WTC11 (cell line): ENCODE measurements at regions not wholly inside any gene's neighbourhood (a gene's known extent, or its start where the extent isn't known, plus 50 kb on each side); places are given as distances from the start of the nearest gene placed in this dataset.
"Not testable (repeated sequence)": the region's sequence is repeated elsewhere in the genome, so short reads cannot be mapped to it uniquely, and the experiment has no call there.

Experiments used
- ATAC-seq: fragments of 200-7000 bp; cut with Tn5 transposase; 2 replicates; pipeline ENCODE4 v1.10.0; 2021; ENCODE audit warnings: mild to moderate bottlenecking, moderate library complexity
- CTCF ChIA-PET: fragments of 300-600 bp; sonication (Branson Sonifier 250); formaldehyde crosslinking; loops from one replicate; lab custom pipeline; 2021; ENCODE audit warnings: antibody characterized with exemption; lab: Charles Lee
- POLR2A ChIA-PET: fragments of 350-600 bp; sonication (Branson Sonifier 250); formaldehyde crosslinking; loops from one replicate; lab custom pipeline; 2021; ENCODE audit warnings: antibody characterized with exemption; lab: Charles Lee
- DNase-seq: peaks from one replicate; pipeline ENCODE4 v3.0.0; 2021; ENCODE audit warnings: low spot score
- H3K27ac Mint-ChIP-seq: 2 replicates; pipeline ENCODE4 v1.8.0; 2021; ENCODE audit warnings: mixed read lengths
- H3K27me3 Mint-ChIP-seq: 2 replicates; pipeline ENCODE4 v1.8.0; 2021; ENCODE audit warnings: low read depth, mild to moderate bottlenecking, moderate library complexity, mixed read lengths
- H3K36me3 Mint-ChIP-seq: 2 replicates; pipeline ENCODE4 v1.8.0; 2021; ENCODE audit warnings: mixed read lengths
- H3K4me1 Mint-ChIP-seq: 2 replicates; pipeline ENCODE4 v1.8.0; 2022; ENCODE audit warnings: mixed read lengths
- H3K4me3 Mint-ChIP-seq: 2 replicates; pipeline ENCODE4 v1.8.0; 2021; ENCODE audit warnings: mild to moderate bottlenecking, moderate library complexity, mixed read lengths
- H3K9me3 Mint-ChIP-seq: 2 replicates; pipeline ENCODE4 v1.8.0; 2021; ENCODE audit warnings: mixed read lengths
- CBFB ChIP-seq: sonication (generic); formaldehyde crosslinking; IDR thresholded peaks from 2 replicates; pipeline ENCODE4 v1.8.1; 2022; ENCODE audit warnings: mild to moderate bottlenecking, low read depth, missing genetic modification reagents
- CDX4 ChIP-seq: fragments of 250-450 bp; sonication (Bioruptor Pico); IDR thresholded peaks from 2 replicates; pipeline ENCODE4 v1.9.0; 2021; ENCODE audit warnings: moderate library complexity, mild to moderate bottlenecking, inconsistent platforms, borderline replicate concordance
- CREM ChIP-seq: sonication (generic); formaldehyde crosslinking; IDR thresholded peaks from 2 replicates; pipeline ENCODE4 v1.8.1; 2022; ENCODE audit warnings: mild to moderate bottlenecking, missing genetic modification reagents, moderate library complexity
- CTCF ChIP-seq: fragments of 200-600 bp; IDR thresholded peaks from 2 replicates; pipeline ENCODE4 v1.8.0; 2022; ENCODE audit warnings: antibody characterized with exemption
- ERG ChIP-seq: fragments of 250-450 bp; sonication (Bioruptor Pico); IDR thresholded peaks from 2 replicates; pipeline ENCODE4 v1.8.0; 2021; ENCODE audit warnings: mild to moderate bottlenecking
- FOXK1 ChIP-seq: sonication (generic); formaldehyde crosslinking; IDR thresholded peaks from 2 replicates; pipeline ENCODE4 v1.8.0; 2022; ENCODE audit warnings: mild to moderate bottlenecking, moderate library complexity, missing genetic modification reagents
- HMGA2 ChIP-seq: fragments of 250-450 bp; sonication (Bioruptor Pico); IDR thresholded peaks from 2 replicates; pipeline ENCODE4 v1.4.0; 2021; ENCODE audit warnings: mild to moderate bottlenecking, moderate library complexity
- NFATC4 ChIP-seq: fragments of 250-450 bp; sonication (Bioruptor Pico); IDR thresholded peaks from 2 replicates; pipeline ENCODE4 v1.9.0; 2021; ENCODE audit warnings: mild to moderate bottlenecking
- NFE2L1 ChIP-seq: sonication (generic); formaldehyde crosslinking; IDR thresholded peaks from 2 replicates; pipeline ENCODE4 v1.8.1; 2023; ENCODE audit warnings: missing genetic modification reagents
- NR2C2 ChIP-seq: sonication (generic); formaldehyde crosslinking; IDR thresholded peaks from 2 replicates; pipeline ENCODE4 v1.8.0; 2022; ENCODE audit warnings: mild to moderate bottlenecking, missing genetic modification reagents
- OVOL2 ChIP-seq: fragments of 250-450 bp; sonication (Bioruptor Pico); IDR thresholded peaks from 2 replicates; pipeline ENCODE4 v1.9.0; 2021; ENCODE audit warnings: mild to moderate bottlenecking, borderline replicate concordance
- PRRX2 ChIP-seq: fragments of 250-450 bp; sonication (Bioruptor Pico); IDR thresholded peaks from 2 replicates; pipeline ENCODE4 v1.8.0; 2021; ENCODE audit warnings: mild to moderate bottlenecking
- RELA ChIP-seq: sonication (generic); formaldehyde crosslinking; IDR thresholded peaks from 2 replicates; pipeline ENCODE4 v1.8.1; 2022; ENCODE audit warnings: missing genetic modification reagents, mild to moderate bottlenecking, borderline replicate concordance
- RORB ChIP-seq: fragments of 250-450 bp; sonication (Bioruptor Pico); IDR thresholded peaks from 2 replicates; pipeline ENCODE4 v1.9.0; 2021; ENCODE audit warnings: mild to moderate bottlenecking
- SMAD4 ChIP-seq: sonication (generic); formaldehyde crosslinking; IDR thresholded peaks from 2 replicates; pipeline ENCODE4 v1.8.0; 2022; ENCODE audit warnings: mild to moderate bottlenecking, missing genetic modification reagents
- SOX15 ChIP-seq: fragments of 250-450 bp; sonication (Bioruptor Pico); IDR thresholded peaks from 2 replicates; pipeline ENCODE4 v1.9.0; 2021; ENCODE audit warnings: mild to moderate bottlenecking
- TEAD1 ChIP-seq: sonication (generic); formaldehyde crosslinking; IDR thresholded peaks from 2 replicates; pipeline ENCODE4 v1.8.0; 2022; ENCODE audit warnings: mild to moderate bottlenecking, missing genetic modification reagents
- USF1 ChIP-seq: sonication (generic); formaldehyde crosslinking; IDR thresholded peaks from 2 replicates; pipeline ENCODE4 v1.8.0; 2022; ENCODE audit warnings: mild to moderate bottlenecking, missing genetic modification reagents
- ZNF138 ChIP-seq: sonication (generic); formaldehyde crosslinking; conservative IDR thresholded peaks from 2 replicates; pipeline ENCODE4 v1.8.1; 2022; ENCODE audit warnings: mild to moderate bottlenecking, moderate library complexity, missing genetic modification reagents
- ZNF232 ChIP-seq: sonication (generic); formaldehyde crosslinking; IDR thresholded peaks from 2 replicates; pipeline ENCODE4 v1.8.0; 2022; ENCODE audit warnings: mild to moderate bottlenecking, missing genetic modification reagents
- ZNF263 ChIP-seq: sonication (generic); formaldehyde crosslinking; IDR thresholded peaks from 2 replicates; pipeline ENCODE4 v1.8.1; 2022; ENCODE audit warnings: low read depth, mild to moderate bottlenecking, moderate library complexity, missing genetic modification reagents
- ZNF281 ChIP-seq: sonication (generic); formaldehyde crosslinking; IDR thresholded peaks from 2 replicates; pipeline ENCODE4 v1.8.0; 2023; ENCODE audit warnings: mild to moderate bottlenecking, missing genetic modification reagents
- ZNF416 ChIP-seq: fragments of 250-450 bp; sonication (Bioruptor Pico); IDR thresholded peaks from 2 replicates; pipeline ENCODE4 v1.9.0; 2021; ENCODE audit warnings: mild to moderate bottlenecking, inconsistent platforms

- Mint-ChIP-seq H3K9me3 (peaks cover 29% of the 10 kb centered on the region), H3K27ac (no peak overlapping the region), H3K4me3 (no peak overlapping the region), H3K27me3 (no peaks in the 10 kb centered on the region; the same call in none of the 2 replicates), H3K36me3 (peaks cover 16% of the 10 kb centered on the region), H3K4me1 (no peaks in the 10 kb centered on the region)
- ATAC-seq: no peak
- CTCF ChIA-PET: no interaction called here
- POLR2A ChIA-PET: no interaction called here
- no peak for DNase-seq
- TF ChIP-seq USF1 (CRISPR knock-in tag) (no peak), ZNF263 (CRISPR knock-in tag) (no peak), NFE2L1 (CRISPR knock-in tag) (no peak), NFATC4 (CRISPR knock-in tag) (no peak)
Observed at GRCh38 chr14:39505812-39506211, 73.6 kb upstream of the FBXO33 start.

GRCh38 chr14:39500253-39500652 is 68.0 kb upstream of the FBXO33 start:
- H3K4me3 Mint-ChIP-seq: no peak overlapping the region
- TF ChIP-seq CDX4 (CRISPR knock-in tag) (no peak), RORB (CRISPR knock-in tag) (no peak), CBFB (CRISPR knock-in tag) (no peak), PRRX2 (CRISPR knock-in tag) (no peak), OVOL2 (CRISPR knock-in tag) (no peak), ZNF232 (no peak), ZNF416 (CRISPR knock-in tag) (no peak)
- TF ChIP-seq, all 79 proteins: peak for 0
- peaks cover 35% of the 10 kb centered on the region for H3K9me3 Mint-ChIP-seq

GRCh38 chr14:39499514-39499913 is 67.3 kb upstream of the FBXO33 start:
- no peak overlapping the region for H3K27ac Mint-ChIP-seq
- ATAC-seq: no peak
- DNase-seq: no peak
- no peaks in the 10 kb centered on the region for H3K4me1 Mint-ChIP-seq
- peaks cover 35% of the 10 kb centered on the region for H3K36me3 Mint-ChIP-seq
- TF ChIP-seq NR2C2 (CRISPR knock-in tag): no peak
- no peak for TF ChIP-seq PRRX2 (CRISPR knock-in tag)
- TF ChIP-seq SOX15: no peak
- no peak for TF ChIP-seq ZNF138 (CRISPR knock-in tag)
- no peak for TF ChIP-seq TEAD1 (CRISPR knock-in tag)
- TF ChIP-seq ZNF281 (CRISPR knock-in tag): no peak
- TF ChIP-seq RORB (CRISPR knock-in tag): no peak
- no peak for TF ChIP-seq SMAD4 (CRISPR knock-in tag)
- TF ChIP-seq HMGA2: no peak
- TF ChIP-seq FOXK1 (CRISPR knock-in tag): no peak
- no peak for TF ChIP-seq RELA
- no peak for TF ChIP-seq CTCF
- no peak for TF ChIP-seq CREM (CRISPR knock-in tag)
- no peak for TF ChIP-seq ERG
- H3K4me3 Mint-ChIP-seq: no peak overlapping the region
- ChIA-PET POLR2A (no interaction called here), CTCF (no interaction called here)
- peaks cover 3% of the 10 kb centered on the region; the same call in 1 of the 2 replicates for H3K27me3 Mint-ChIP-seq
- peaks cover 42% of the 10 kb centered on the region for H3K9me3 Mint-ChIP-seq

More at GRCh38 chr14:39500253-39500652, 68.0 kb upstream of the FBXO33 start:
- peaks cover 3% of the 10 kb centered on the region; the same call in 1 of the 2 replicates for H3K27me3 Mint-ChIP-seq
- H3K27ac Mint-ChIP-seq: no peak overlapping the region
- ChIA-PET POLR2A (interaction anchor here (0.5 kb wide), 1 partner anchor 854 kb away, joined by 3 read pairs; no protein-coding TSS in a partner anchor), CTCF (no interaction called here)
- DNase-seq: no peak
- no peaks in the 10 kb centered on the region for H3K4me1 Mint-ChIP-seq
- ATAC-seq: no peak
- H3K36me3 Mint-ChIP-seq: peaks cover 28% of the 10 kb centered on the region

- ATAC-seq, H3K27me3 Mint-ChIP-seq, H3K4me1 Mint-ChIP-seq, DNase-seq, H3K27ac Mint-ChIP-seq, H3K4me3 Mint-ChIP-seq, POLR2A ChIA-PET, CTCF ChIA-PET: not testable (repeated sequence)
- Mint-ChIP-seq H3K9me3 (peaks cover 43% of the 10 kb centered on the region), H3K36me3 (peaks cover 37% of the 10 kb centered on the region)
Observed at GRCh38 chr14:39497677-39498076, 65.4 kb upstream of the FBXO33 start.
